ENCODE measurements at regions not wholly inside any gene's neighbourhood (a gene's known extent, or its start where the extent isn't known, plus 50 kb on each side); places are given as distances from the start of the nearest gene placed in this dataset.

DNA sequence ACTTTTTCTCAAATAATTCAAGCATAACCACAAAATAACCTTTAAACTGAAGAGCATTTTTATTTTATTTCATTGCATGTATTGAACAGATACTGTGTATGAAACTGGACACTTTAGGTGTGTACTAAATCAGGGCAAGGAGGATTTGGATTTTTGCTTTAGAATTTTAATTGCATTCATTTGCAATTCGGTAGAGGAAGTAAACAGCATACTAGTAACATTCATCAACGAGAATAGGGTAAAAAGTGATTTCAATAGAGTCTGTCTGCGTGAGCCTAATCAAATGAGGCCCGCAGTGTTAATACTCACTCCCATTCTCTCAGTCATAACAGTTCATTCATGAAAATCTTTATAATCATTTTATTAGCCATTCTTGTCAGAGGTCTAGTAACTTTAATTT lies 200.2 kb downstream of the SPRY2 start:
- intact Hi-C loops (cut with DNase I; ENCODE audit: low total_unique reads), result no loop called here
- no peak overlapping the region for H3K4me3 ChIP-seq
- no peaks in the 10 kb centered on the region for H3K9me3 ChIP-seq
- 65 to 75% (median 74%) methylated on average over 4 of the region's 4 CpGs for WGBS, 5 donors
- TF ChIP-seq POLR2AphosphoS5 (IDR thresholded peaks at IDR 0.05), result no peak
- no peak for TF ChIP-seq POLR2A (IDR thresholded peaks at IDR 0.05)
- TF ChIP-seq, protein P1, sequence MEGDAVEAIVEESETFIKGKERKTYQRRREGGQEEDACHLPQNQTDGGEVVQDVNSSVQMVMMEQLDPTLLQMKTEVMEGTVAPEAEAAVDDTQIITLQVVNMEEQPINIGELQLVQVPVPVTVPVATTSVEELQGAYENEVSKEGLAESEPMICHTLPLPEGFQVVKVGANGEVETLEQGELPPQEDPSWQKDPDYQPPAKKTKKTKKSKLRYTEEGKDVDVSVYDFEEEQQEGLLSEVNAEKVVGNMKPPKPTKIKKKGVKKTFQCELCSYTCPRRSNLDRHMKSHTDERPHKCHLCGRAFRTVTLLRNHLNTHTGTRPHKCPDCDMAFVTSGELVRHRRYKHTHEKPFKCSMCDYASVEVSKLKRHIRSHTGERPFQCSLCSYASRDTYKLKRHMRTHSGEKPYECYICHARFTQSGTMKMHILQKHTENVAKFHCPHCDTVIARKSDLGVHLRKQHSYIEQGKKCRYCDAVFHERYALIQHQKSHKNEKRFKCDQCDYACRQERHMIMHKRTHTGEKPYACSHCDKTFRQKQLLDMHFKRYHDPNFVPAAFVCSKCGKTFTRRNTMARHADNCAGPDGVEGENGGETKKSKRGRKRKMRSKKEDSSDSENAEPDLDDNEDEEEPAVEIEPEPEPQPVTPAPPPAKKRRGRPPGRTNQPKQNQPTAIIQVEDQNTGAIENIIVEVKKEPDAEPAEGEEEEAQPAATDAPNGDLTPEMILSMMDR (IDR thresholded peaks at IDR 0.05 in 8 of 11, conservative IDR thresholded peaks at IDR 0.05 in 3 of 11), result no peak
- H3K4me1 ChIP-seq, result peaks cover 0 to 10% (median 0%) of the 10 kb centered on the region in 6 donors
- no peaks in the 10 kb centered on the region for H3K36me3 ChIP-seq
- no peaks in the 10 kb centered on the region for H3K27me3 ChIP-seq (replicated peaks in 1 of 7)
- peak overlapping the region in 3 of 8 donors; percentile 17 to 42 (median 42) for H3K27ac ChIP-seq
- no peak for DNase-seq

DNA sequence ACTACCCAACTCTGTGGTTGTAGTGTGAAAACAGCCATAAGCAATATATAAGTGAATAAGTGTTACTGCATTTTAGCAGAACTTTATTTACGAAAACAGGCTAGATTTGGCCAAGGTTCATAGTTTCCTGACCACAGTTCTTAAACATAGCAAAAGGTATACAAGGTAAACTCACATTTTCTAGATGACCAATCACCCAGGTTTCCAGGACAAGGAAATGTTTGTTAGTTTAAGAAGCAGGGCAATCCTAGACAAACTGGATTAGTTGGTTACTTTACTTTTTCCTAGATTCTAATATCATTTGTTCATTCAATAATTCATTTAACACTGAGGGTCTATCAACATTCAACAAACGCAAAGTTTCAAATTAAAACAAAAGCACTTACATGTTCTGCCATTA lies 201.7 kb downstream of the SPRY2 start:
- Histone ChIP-seq H3K9me3 (no peaks in the 10 kb centered on the region), H3K36me3 (no peaks in the 10 kb centered on the region), H3K4me1 (peaks cover 0 to 2% (median 0%) of the 10 kb centered on the region in 6 donors), H3K4me3 (no peak overlapping the region), H3K27me3 (replicated peaks in 1 of 7) (no peaks in the 10 kb centered on the region), H3K27ac (no peak overlapping the region)
- no peak for DNase-seq
- WGBS, 5 donors, result 83 to 93% (median 90%) methylated on average over 2 of the region's 2 CpGs
- intact Hi-C loops (cut with DNase I; ENCODE audit: low total_unique reads), result no loop called here
- TF ChIP-seq POLR2AphosphoS5 (IDR thresholded peaks at IDR 0.05) (no peak), POLR2A (IDR thresholded peaks at IDR 0.05) (no peak)
- TF ChIP-seq, protein P1 (IDR thresholded peaks at IDR 0.05 in 8 of 11, conservative IDR thresholded peaks at IDR 0.05 in 3 of 11), result no peak

DNA sequence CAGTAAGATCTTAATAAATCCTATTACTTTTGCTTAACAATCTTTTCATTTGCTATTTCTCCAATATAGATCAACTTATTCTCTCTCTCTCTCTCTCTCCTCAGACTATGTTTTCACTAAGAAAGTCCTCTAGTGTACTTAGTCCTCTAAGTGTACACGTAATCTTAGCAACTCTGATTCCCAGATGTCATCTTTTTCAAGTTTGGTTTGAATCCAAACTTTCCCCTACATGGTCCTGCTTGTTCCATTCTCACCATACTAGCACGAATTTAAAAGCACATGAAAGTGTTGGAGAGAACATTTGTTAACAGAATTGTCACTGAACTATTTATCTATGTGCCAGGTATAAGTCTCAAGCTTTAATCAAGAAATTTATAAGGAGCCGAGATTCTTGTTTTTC lies 202.9 kb downstream of the SPRY2 start:
- no peak for TF ChIP-seq POLR2AphosphoS5 (IDR thresholded peaks at IDR 0.05)
- TF ChIP-seq, protein P1 (IDR thresholded peaks at IDR 0.05 in 8 of 11, conservative IDR thresholded peaks at IDR 0.05 in 3 of 11), result no peak
- TF ChIP-seq POLR2A (IDR thresholded peaks at IDR 0.05), result no peak
- Histone ChIP-seq H3K27me3 (replicated peaks in 1 of 7) (no peaks in the 10 kb centered on the region), H3K36me3 (no peaks in the 10 kb centered on the region), H3K4me1 (peaks cover 0 to 14% (median 8%) of the 10 kb centered on the region in 6 donors), H3K4me3 (no peak overlapping the region), H3K9me3 (no peaks in the 10 kb centered on the region), H3K27ac (no peak overlapping the region)
- 65 to 84% (median 74%) methylated on average over 3 of the region's 3 CpGs for WGBS, 5 donors
- intact Hi-C loops (cut with DNase I; ENCODE audit: low total_unique reads), result no loop called here
- DNase-seq, result no peak

DNA sequence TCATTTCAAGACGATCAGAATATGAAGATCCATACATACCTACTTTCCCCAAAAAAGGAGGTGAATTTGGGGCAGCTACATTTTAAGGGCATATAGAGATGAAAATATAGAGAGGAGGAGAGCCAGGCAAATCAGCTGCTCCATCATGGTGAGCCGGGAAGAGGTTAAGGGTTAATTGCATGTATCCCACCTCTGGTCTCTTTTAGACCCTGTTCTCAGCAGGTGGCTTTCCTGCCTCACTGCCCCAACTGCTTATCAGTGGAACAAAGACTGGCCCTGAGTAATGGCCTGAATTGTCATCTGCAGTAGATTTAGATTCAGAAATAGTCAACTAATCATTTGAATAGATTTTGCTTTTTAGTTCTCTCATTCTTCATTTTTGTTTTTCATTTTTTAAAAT lies 206.6 kb downstream of the SPRY2 start:
- Histone ChIP-seq H3K27me3 (replicated peaks in 1 of 7) (no peaks in the 10 kb centered on the region), H3K4me3 (no peak overlapping the region), H3K4me1 (peaks cover 3 to 24% (median 11%) of the 10 kb centered on the region in 6 donors), H3K9me3 (no peaks in the 10 kb centered on the region), H3K27ac (peak overlapping the region in 4 of 8 donors; percentile 45 to 68 (median 62)), H3K36me3 (no peaks in the 10 kb centered on the region)
- intact Hi-C loops (cut with DNase I; ENCODE audit: low total_unique reads), result no loop called here
- TF ChIP-seq POLR2A (IDR thresholded peaks at IDR 0.05) (no peak), POLR2AphosphoS5 (IDR thresholded peaks at IDR 0.05) (no peak)
- TF ChIP-seq, protein P1 (IDR thresholded peaks at IDR 0.05 in 8 of 11, conservative IDR thresholded peaks at IDR 0.05 in 3 of 11), result no peak
- WGBS, 5 donors, result 74 to 86% (median 78%) methylated on average over 2 of the region's 2 CpGs
- DNase-seq, result no peak

Data from spleen (tissue), 11 donors.